ENCODE measurements at regions not wholly inside any gene's neighbourhood (a gene's known extent, or its start where the extent isn't known, plus 50 kb on each side); places are given as distances from the start of the nearest gene placed in this dataset.
"Not testable (repeated sequence)": the region's sequence is repeated elsewhere in the genome, so short reads cannot be mapped to it uniquely, and the experiment has no call there.

GRCh38 chr15:24150542-24150941, 463.4 kb upstream of the NDN start:
- no peak for DNase-seq (ENCODE audit: low spot score)

GRCh38 chr15:24158306-24158705, 471.2 kb upstream of the NDN start:
- not testable (repeated sequence) for DNase-seq (ENCODE audit: low spot score)

GRCh38 chr15:24165512-24165911, 478.4 kb upstream of the NDN start:
- DNase-seq (ENCODE audit: low spot score), result not testable (repeated sequence)

GRCh38 chr15:24202297-24202696, 473.3 kb upstream of the NPAP1 start:
- peak; percentile 8 for DNase-seq (ENCODE audit: low spot score)

GRCh38 chr15:24211742-24212476, 463.7 kb upstream of the NPAP1 start:
- DNase-seq (ENCODE audit: low spot score), result peak; percentile 28

GRCh38 chr15:24223739-24224138, 451.8 kb upstream of the NPAP1 start:
- peak; percentile 6 for DNase-seq (ENCODE audit: low spot score)

GRCh38 chr15:24224161-24224560, 451.4 kb upstream of the NPAP1 start:
- peak; percentile 20 for DNase-seq (ENCODE audit: low spot score)

- not testable (repeated sequence) for DNase-seq (ENCODE audit: low spot score)
Measured at GRCh38 chr15:24228922-24229321, 446.7 kb upstream of the NPAP1 start.

GRCh38 chr15:24233134-24233533, 442.4 kb upstream of the NPAP1 start:
- not testable (repeated sequence) for DNase-seq (ENCODE audit: low spot score)

- DNase-seq (ENCODE audit: low spot score), result not testable (repeated sequence)
Measured at GRCh38 chr15:24240580-24240979, 435.0 kb upstream of the NPAP1 start.

GRCh38 chr15:24259106-24259505, 416.5 kb upstream of the NPAP1 start:
- not testable (repeated sequence) for DNase-seq (ENCODE audit: low spot score)

- DNase-seq (ENCODE audit: low spot score), result not testable (repeated sequence)
Measured at GRCh38 chr15:24260407-24260806, 415.2 kb upstream of the NPAP1 start.

GRCh38 chr15:24260854-24261253, 414.7 kb upstream of the NPAP1 start:
- not testable (repeated sequence) for DNase-seq (ENCODE audit: low spot score)

- DNase-seq (ENCODE audit: low spot score), result not testable (repeated sequence)
Measured at GRCh38 chr15:24268536-24269165, 406.9 kb upstream of the NPAP1 start.

GRCh38 chr15:24269166-24269571, 406.4 kb upstream of the NPAP1 start:
- DNase-seq (ENCODE audit: low spot score), result no peak

- no peak for DNase-seq (ENCODE audit: low spot score)
Measured at GRCh38 chr15:24269923-24270322, 405.7 kb upstream of the NPAP1 start.

GRCh38 chr15:24271496-24272244, 403.9 kb upstream of the NPAP1 start:
- not testable (repeated sequence) for DNase-seq (ENCODE audit: low spot score)

- DNase-seq (ENCODE audit: low spot score), result no peak
Measured at GRCh38 chr15:24292837-24293236, 382.7 kb upstream of the NPAP1 start.

- not testable (repeated sequence) for DNase-seq (ENCODE audit: low spot score)
Measured at GRCh38 chr15:24300804-24301368, 374.7 kb upstream of the NPAP1 start.

- peak; percentile 57 for DNase-seq (ENCODE audit: low spot score)
Measured at GRCh38 chr15:24301999-24302398, 373.6 kb upstream of the NPAP1 start.

GRCh38 chr15:24304747-24305146, 370.8 kb upstream of the NPAP1 start:
- not testable (repeated sequence) for DNase-seq (ENCODE audit: low spot score)

GRCh38 chr15:24305643-24306042, 369.9 kb upstream of the NPAP1 start:
- DNase-seq (ENCODE audit: low spot score), result peak; percentile 41

All from kidney tubule cell (primary cell).